Upper lobe of left lung (tissue), 4 donors: ENCODE measurements at regions not wholly inside any gene's neighbourhood (a gene's known extent, or its start where the extent isn't known, plus 50 kb on each side); places are given as distances from the start of the nearest gene placed in this dataset.

ENCODE experiments used
- CTCF ChIP-seq, 6 experiments: fragments of 450-650 bp in 4 of 6; fragments of 200-600 bp in 2 of 6; sonication (generic) in 2 of 6; IDR thresholded peaks; one replicate each; pipeline ENCODE4 v1.5.1; 2016 to 2019; ENCODE audit warnings: antibody characterized with exemption in 6 of 6
- EP300 ChIP-seq, 4 donors: sonication (generic); formaldehyde crosslinking; IDR thresholded peaks; one replicate each; pipeline ENCODE4 v1.5.1; 2017; ENCODE audit warnings: antibody characterized with exemption in 4 of 4, control low read depth in 2 of 4
- POLR2A ChIP-seq, 4 donors: fragments of 450-650 bp; IDR thresholded peaks; one replicate each; pipeline ENCODE4 v1.5.1; 2016 to 2017; ENCODE audit warnings: antibody characterized with exemption in 4 of 4, mild to moderate bottlenecking in 2 of 4
- POLR2AphosphoS5 ChIP-seq, 2 donors: sonication (generic); formaldehyde crosslinking; IDR thresholded peaks; one replicate each; pipeline ENCODE4 v1.5.1; 2017; ENCODE audit warnings: antibody characterized with exemption in 2 of 2

DNA sequence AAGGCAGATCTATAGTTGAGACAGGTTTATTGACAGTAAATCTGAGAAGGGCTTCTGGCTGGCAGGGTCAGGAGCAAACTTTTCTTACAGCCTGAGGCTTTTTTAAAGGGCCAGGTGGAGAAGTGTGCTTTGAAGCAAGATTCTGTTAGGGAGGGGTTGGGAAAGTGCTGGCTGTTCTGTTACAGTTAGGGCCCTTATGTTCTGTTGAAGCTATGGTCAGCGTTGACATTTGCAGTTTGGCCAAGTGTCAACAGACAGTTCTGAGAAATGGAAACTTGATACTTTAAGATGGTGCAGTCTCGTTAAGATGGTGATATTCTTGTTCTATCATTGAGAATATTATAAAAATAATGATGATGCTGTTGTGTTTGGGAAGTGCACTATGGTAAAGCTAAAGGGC is 154.2 kb downstream of the RDH14 start:
- TF ChIP-seq CTCF (IDR thresholded peaks at IDR 0.05) = no peak
- no peak for TF ChIP-seq EP300 (IDR thresholded peaks at IDR 0.05)
- TF ChIP-seq POLR2A (IDR thresholded peaks at IDR 0.05) = no peak
- TF ChIP-seq POLR2AphosphoS5 (IDR thresholded peaks at IDR 0.05) = no peak
